ENCODE measurements at regions not wholly inside any gene's neighbourhood (a gene's known extent, or its start where the extent isn't known, plus 50 kb on each side); places are given as distances from the start of the nearest gene placed in this dataset.
A peak's percentile ranks its signal among the peaks of the same experiment; 100 is the strongest.

DNA sequence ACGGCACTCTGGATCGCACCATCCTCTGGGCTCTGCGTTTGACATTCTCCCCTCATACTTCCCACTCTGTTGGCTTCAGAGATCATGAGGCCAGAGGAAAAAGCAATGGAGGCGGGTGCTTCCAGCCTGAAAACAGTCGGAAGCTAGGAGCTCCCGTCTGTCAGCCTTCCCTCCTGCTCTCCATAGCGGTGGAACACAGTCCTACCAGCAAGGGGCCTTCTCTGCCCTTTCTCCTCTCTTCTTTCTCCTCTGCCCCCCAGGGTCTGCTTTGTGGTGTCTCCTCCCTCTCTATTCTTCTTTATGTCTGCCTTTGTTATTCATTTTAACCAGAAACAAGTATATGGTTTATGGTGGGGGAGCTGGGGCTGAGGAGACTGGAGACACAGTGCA, 152.5 kb upstream of the NFIB start:
- H4K20me1 ChIP-seq (ENCODE audit: control insufficient read depth, insufficient read depth, insufficient read length): no peaks in the 10 kb centered on the region
- no peaks in the 10 kb centered on the region for H3K79me2 ChIP-seq (ENCODE audit: insufficient read depth, low read length)
- H3K4me2 ChIP-seq (ENCODE audit: insufficient read depth, insufficient read length, low read length): no peak overlapping the region
- no peaks in the 10 kb centered on the region for H3K79me1 ChIP-seq (ENCODE audit: insufficient read depth, low read depth, low read length, poor library complexity, severe bottlenecking)
- peak overlapping the region in 1 of 2 experiments; percentile 30; a peak in 2 of 5 replicates for H3K4me3 Mint-ChIP-seq
- H3K14ac ChIP-seq (ENCODE audit: insufficient read depth, low read length): no peak overlapping the region
- H3K9ac ChIP-seq (ENCODE audit: extremely low read depth, insufficient read length, low read length): no peak overlapping the region
- no peak overlapping the region for H3K56ac ChIP-seq (ENCODE audit: insufficient read length, low read depth, low read length)
- no peak overlapping the region for H2BK20ac ChIP-seq (ENCODE audit: low read depth, low read length, poor library complexity, severe bottlenecking)
- H3K27me3 ChIP-seq (ENCODE audit: insufficient read depth, low read length): no peaks in the 10 kb centered on the region
- H2BK15ac ChIP-seq (ENCODE audit: low read depth, low read length): no peak overlapping the region
- H2BK12ac ChIP-seq (ENCODE audit: insufficient read length, low read depth, low read length): no peak overlapping the region
- H2BK120ac ChIP-seq (ENCODE audit: low read depth, low read length, poor library complexity, severe bottlenecking): no peak overlapping the region
- H4K5ac ChIP-seq (ENCODE audit: insufficient read length, low read depth, low read length): no peak overlapping the region
- no peak overlapping the region for H4K8ac ChIP-seq (replicated peaks; ENCODE audit: insufficient read length, low read depth, low read length)
- H3K36me3 Mint-ChIP-seq (ENCODE audit: insufficient read depth in 1 of 3, low read depth in 3 of 3): no peaks in the 10 kb centered on the region
- peaks cover 21 to 22% of the 10 kb centered on the region in 2 experiments for H3K4me1 Mint-ChIP-seq
- no peak overlapping the region for H3T11ph ChIP-seq (ENCODE audit: low read length)
- H3K4ac ChIP-seq (ENCODE audit: low read depth, low read length): no peak overlapping the region
- no peak overlapping the region for H4K91ac ChIP-seq (ENCODE audit: insufficient read length, low read depth, low read length)
- H2AK5ac ChIP-seq (ENCODE audit: insufficient read length, low read length): no peak overlapping the region
- H3K18ac ChIP-seq (ENCODE audit: insufficient read length, low read depth, low read length): no peak overlapping the region
- no peaks in the 10 kb centered on the region for H3K27me3 Mint-ChIP-seq (ENCODE audit: low read depth)
- no peak overlapping the region for H3K27ac ChIP-seq (ENCODE audit: insufficient read length, low read depth, low read length)
- peak overlapping the region; percentile 79 to 92 (median 80); a peak in 5 of 7 replicates for H3K27ac Mint-ChIP-seq
- DNase-seq: peak; percentile 38
- peaks cover 7% of the 10 kb centered on the region; the same call in 1 of the 2 replicates for H3K4me1 ChIP-seq (ENCODE audit: insufficient read depth, low read length)
- H2AFZ ChIP-seq (ENCODE audit: low read length): no peak overlapping the region
- H3K23ac ChIP-seq (ENCODE audit: insufficient read length, low read depth, low read length): no peak overlapping the region
- no peak overlapping the region for H2BK5ac ChIP-seq (ENCODE audit: insufficient read length, low read length)
- no peaks in the 10 kb centered on the region for H3K23me2 ChIP-seq (ENCODE audit: insufficient read length, low read depth, low read length, poor library complexity, severe bottlenecking)
- WGBS (ENCODE audit: extremely low coverage, insufficient read length, low lambda C conversion rate): no CpG with 5 or more reads among the region's 7 CpGs
- H3K9me3 Mint-ChIP-seq: no peaks in the 10 kb centered on the region
- H3K9me3 ChIP-seq (ENCODE audit: control insufficient read depth, low read depth, low read length): no peaks in the 10 kb centered on the region
- TF ChIP-seq, protein P1, sequence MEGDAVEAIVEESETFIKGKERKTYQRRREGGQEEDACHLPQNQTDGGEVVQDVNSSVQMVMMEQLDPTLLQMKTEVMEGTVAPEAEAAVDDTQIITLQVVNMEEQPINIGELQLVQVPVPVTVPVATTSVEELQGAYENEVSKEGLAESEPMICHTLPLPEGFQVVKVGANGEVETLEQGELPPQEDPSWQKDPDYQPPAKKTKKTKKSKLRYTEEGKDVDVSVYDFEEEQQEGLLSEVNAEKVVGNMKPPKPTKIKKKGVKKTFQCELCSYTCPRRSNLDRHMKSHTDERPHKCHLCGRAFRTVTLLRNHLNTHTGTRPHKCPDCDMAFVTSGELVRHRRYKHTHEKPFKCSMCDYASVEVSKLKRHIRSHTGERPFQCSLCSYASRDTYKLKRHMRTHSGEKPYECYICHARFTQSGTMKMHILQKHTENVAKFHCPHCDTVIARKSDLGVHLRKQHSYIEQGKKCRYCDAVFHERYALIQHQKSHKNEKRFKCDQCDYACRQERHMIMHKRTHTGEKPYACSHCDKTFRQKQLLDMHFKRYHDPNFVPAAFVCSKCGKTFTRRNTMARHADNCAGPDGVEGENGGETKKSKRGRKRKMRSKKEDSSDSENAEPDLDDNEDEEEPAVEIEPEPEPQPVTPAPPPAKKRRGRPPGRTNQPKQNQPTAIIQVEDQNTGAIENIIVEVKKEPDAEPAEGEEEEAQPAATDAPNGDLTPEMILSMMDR (conservative IDR thresholded peaks at IDR 0.05): no peak
